ENCODE measurements at regions not wholly inside any gene's neighbourhood (a gene's known extent, or its start where the extent isn't known, plus 50 kb on each side); places are given as distances from the start of the nearest gene placed in this dataset.

- TF ChIP-seq RAD21 (IDR thresholded peaks at IDR 0.05; ENCODE audit: low read depth) (no peak), TCF12 (IDR thresholded peaks at IDR 0.05; ENCODE audit: low read depth) (no peak), CREB1 (IDR thresholded peaks at IDR 0.05; ENCODE audit: low read depth) (no peak), REST (IDR thresholded peaks at IDR 0.05; ENCODE audit: low read depth) (no peak), YY1 (IDR thresholded peaks at IDR 0.05; ENCODE audit: low read depth) (no peak), TAF1 (IDR thresholded peaks at IDR 0.05; ENCODE audit: low read depth) (no peak), ZBTB7A (IDR thresholded peaks at IDR 0.05; ENCODE audit: low read depth) (no peak)
These were observed 119.1 kb upstream of the GALNT2 start for GRCh38 chr1:229947968-229948367.
